ENCODE measurements at regions not wholly inside any gene's neighbourhood (a gene's known extent, or its start where the extent isn't known, plus 50 kb on each side); places are given as distances from the start of the nearest gene placed in this dataset.

- no TSS peak for BruUV-seq (replicated peaks)
- H3K4me2 ChIP-seq (ENCODE audit: low read depth, low read length): no peak overlapping the region
- no peaks in the 10 kb centered on the region for H3K36me3 ChIP-seq (replicated peaks in 1 of 2; ENCODE audit: control insufficient read depth in 1 of 2, insufficient read depth in 2 of 2, low read length in 2 of 2)
- intact Hi-C loops (cut with micrococcal nuclease; ENCODE audit: unreplicated experiment): no loop called here
- DNase-seq (ENCODE audit: low spot score): no peak
- 0% methylated on average over 1 of the region's 1 CpG for WGBS (ENCODE audit: low lambda C conversion rate)
- H3K9me3 ChIP-seq (ENCODE audit: low read length): no peaks in the 10 kb centered on the region
- no peaks in the 10 kb centered on the region for H4K20me1 ChIP-seq (ENCODE audit: insufficient read depth, low read length)
- no peaks in the 10 kb centered on the region for H3K27me3 ChIP-seq (ENCODE audit: control insufficient read depth in 1 of 2, insufficient read depth in 2 of 2, low read length in 2 of 2)
- TF ChIP-seq CERS6 (CRISPR knock-in tag; IDR thresholded peaks at IDR 0.05) (no peak), CHD4 (IDR thresholded peaks at IDR 0.05; ENCODE audit: borderline replicate concordance, low read length) (no peak), SIN3A (IDR thresholded peaks at IDR 0.05; ENCODE audit: borderline replicate concordance, low read depth, low read length) (no peak), SIN3B (IDR thresholded peaks at IDR 0.05; ENCODE audit: low read length) (no peak), ZNF432 (CRISPR knock-in tag; IDR thresholded peaks at IDR 0.05; ENCODE audit: borderline replicate concordance) (no peak), ZNF263 (CRISPR knock-in tag; IDR thresholded peaks at IDR 0.05) (no peak), ZNF329 (CRISPR knock-in tag; IDR thresholded peaks at IDR 0.05; ENCODE audit: low read depth) (no peak), SNAI1 (CRISPR knock-in tag; IDR thresholded peaks at IDR 0.05; ENCODE audit: borderline replicate concordance) (no peak), ZNF777 (CRISPR knock-in tag; IDR thresholded peaks at IDR 0.05) (no peak)
- TF ChIP-seq, protein P1, sequence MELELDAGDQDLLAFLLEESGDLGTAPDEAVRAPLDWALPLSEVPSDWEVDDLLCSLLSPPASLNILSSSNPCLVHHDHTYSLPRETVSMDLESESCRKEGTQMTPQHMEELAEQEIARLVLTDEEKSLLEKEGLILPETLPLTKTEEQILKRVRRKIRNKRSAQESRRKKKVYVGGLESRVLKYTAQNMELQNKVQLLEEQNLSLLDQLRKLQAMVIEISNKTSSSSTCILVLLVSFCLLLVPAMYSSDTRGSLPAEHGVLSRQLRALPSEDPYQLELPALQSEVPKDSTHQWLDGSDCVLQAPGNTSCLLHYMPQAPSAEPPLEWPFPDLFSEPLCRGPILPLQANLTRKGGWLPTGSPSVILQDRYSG (CRISPR knock-in tag; IDR thresholded peaks at IDR 0.05): no peak
- H2AFZ ChIP-seq (ENCODE audit: low read length): no peak overlapping the region
- FAIRE-seq: no peak
- CTCF ChIA-PET (ENCODE audit: low intra/inter-chr PET ratio, low total read pairs): no interaction called here
- POLR2A ChIA-PET: no interaction called here
- no peaks in the 10 kb centered on the region for H3K4me1 ChIP-seq (ENCODE audit: insufficient read depth, low read length)
- no peak overlapping the region for H3K27ac ChIP-seq (ENCODE audit: extremely low read length, insufficient read depth, low read length)
- no peaks in the 10 kb centered on the region for H3K79me2 ChIP-seq (ENCODE audit: insufficient read depth, low read length)
- H3K9ac ChIP-seq (ENCODE audit: insufficient read depth, low read depth, low read length): no peak overlapping the region
- ATAC-seq: no peak
- H3K4me3 ChIP-seq (replicated peaks in 1 of 3; ENCODE audit: insufficient read depth in 1 of 3, low read depth in 2 of 3, low read length in 3 of 3): no peak overlapping the region
- in situ Hi-C loops (cut with HindIII; ENCODE audit: extremely low pct_ligation_motif_present, low pct_unique_long_range_greater_than_20kb): no loop called here
Observed at GRCh38 chr18:45332871-45333270, 282.4 kb upstream of the SLC14A2 start.
